NCI-H2029 treated with DMSO at 0.1 percent for 48 hours (cell line): ENCODE measurements at regions not wholly inside any gene's neighbourhood (a gene's known extent, or its start where the extent isn't known, plus 50 kb on each side); places are given as distances from the start of the nearest gene placed in this dataset.
"Not testable (repeated sequence)": the region's sequence is repeated elsewhere in the genome, so short reads cannot be mapped to it uniquely, and the experiment has no call there.

ENCODE experiments used
- DNase-seq: peaks from one replicate; lab custom pipeline; 2025; lab: John Stamatoyannopoulos, UW

GRCh38 chr2:19203866-19204265 is 154.6 kb downstream of the OSR1 start:
- no peak for DNase-seq

- no peak for DNase-seq
Measured at GRCh38 chr2:19201911-19202462, 156.4 kb downstream of the OSR1 start.

GRCh38 chr2:19198381-19198780 is 160.0 kb downstream of the OSR1 start:
- no peak for DNase-seq

DNA sequence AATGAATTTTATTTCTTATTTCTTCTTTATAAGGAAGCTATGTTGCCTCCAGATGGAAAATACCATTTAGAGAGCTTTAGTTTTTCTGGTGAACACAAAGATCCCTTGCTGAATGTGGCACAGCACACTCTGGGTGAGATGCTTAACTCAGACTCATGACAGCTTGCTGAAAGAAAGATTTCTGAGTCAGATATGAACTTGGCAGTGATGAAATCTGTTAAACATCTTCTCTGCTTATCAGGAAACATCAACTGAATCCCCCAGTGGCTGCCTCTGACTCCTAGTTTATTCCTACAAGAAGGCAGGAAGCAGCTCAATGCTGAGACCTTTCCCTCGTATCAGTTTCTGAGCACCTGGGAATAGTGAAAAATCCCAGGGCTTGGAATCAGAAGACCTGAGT is 162.8 kb downstream of the OSR1 start:
- DNase-seq: no peak

- no peak for DNase-seq
Measured at GRCh38 chr2:19189391-19189790, 169.0 kb downstream of the OSR1 start.

- no peak for DNase-seq
Measured at GRCh38 chr2:19187323-19188020, 171.0 kb downstream of the OSR1 start.

GRCh38 chr2:19185086-19185485 is 173.3 kb downstream of the OSR1 start:
- DNase-seq: no peak

DNA sequence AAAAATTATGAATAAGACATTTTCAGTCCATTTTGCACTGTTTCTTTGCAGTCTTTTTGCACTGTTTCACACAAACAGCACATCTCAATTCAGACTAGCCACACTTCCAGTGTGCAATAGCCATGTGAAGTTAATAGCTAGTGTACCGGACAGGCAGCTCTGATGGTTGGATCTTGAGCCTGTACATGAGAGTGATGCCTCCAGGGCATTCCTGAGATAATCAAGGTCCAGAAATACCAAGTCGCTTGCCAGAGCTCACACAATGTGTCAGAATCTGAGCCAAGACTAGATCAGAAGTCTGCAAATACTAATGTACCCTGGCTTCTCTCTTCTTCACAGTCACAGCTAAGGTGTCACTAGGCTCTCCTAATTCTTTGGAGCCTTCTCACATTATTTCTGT is 180.2 kb downstream of the OSR1 start:
- no peak for DNase-seq

DNA sequence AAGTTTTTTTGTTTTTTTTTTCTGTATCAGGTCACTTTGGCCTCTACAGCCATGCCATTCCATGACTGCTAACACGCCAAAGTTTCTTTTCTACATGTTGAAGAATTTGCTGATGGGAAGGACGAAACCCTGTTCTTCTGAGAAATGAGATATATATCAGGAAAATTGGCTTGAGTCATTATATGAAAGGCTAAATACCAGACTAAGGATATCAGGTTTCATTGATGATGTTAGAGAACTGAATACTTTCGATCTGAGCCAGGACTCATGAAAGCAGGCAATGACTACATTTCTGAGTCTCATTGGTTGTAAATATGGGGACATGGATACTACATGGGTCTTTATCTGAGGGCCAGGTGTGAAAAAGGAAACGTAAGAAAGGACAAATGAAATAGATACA is 181.4 kb downstream of the OSR1 start:
- DNase-seq: no peak

DNA sequence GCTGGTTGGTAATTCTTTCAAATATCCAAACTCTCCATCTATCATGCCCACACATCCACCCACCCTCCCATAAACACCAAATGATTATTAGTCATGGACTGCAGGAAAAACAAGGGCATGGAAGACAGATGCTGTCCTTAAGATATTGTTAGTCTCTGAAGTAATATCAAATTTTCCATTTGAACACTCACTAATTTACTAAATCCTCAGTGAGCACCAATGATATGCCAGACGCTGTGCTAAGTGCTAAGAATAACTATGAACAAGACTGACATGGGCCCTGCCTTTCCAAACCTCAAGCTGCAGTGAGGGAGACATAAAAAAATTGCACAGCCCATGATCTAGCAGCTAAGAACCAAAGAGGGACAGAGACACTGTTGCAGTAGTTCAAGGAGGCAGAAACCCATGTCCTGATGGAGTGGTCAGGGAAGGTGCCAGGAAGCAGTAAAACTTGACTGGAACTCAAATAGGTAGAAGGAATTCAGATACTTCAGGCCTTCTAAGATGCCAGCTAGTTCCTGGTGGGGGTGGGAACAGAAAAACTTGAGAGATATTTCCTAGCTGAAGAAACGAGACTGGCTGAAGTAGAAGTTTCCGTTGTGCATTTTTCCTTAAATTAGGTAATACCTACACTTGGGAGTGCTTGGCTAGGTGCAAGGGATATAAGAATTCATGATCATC is 182.1 kb downstream of the OSR1 start:
- DNase-seq: no peak

DNA sequence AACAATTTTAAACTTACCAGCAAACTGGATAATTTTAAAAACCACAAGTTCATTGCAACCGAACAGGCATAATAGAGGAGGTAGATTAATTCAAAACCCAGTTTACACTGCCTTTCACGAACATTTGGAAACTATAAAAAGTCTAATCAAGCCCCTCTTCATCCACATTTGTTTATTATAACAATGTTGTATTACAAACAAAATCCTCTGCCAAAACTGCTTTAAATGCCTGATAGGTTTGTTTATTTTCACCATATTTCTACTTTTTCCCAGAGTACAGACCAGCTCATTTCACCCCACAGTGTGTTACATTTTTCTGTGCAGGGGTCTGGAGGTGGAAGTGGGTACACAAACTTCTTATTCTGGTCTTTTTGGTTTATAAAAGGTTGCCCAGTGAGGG is 184.2 kb downstream of the OSR1 start:
- DNase-seq: no peak

DNA sequence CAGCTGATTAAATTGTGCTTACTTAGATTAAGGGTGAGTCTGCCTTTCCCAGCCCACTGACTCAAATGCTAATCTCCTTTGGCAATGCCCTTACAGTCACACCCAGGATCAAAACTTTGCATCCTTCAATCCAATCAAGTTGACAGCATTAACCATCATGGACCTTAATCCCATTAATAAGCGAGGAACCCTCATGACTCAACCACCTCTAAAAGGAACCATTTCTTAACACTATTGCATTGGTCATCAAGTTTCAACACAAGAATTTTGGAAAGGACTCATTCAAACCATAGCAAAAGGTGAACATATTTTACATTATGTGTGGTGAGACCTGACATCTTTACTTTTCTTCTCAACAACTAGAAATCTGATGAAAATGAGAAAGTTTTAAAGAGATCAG is 187.0 kb downstream of the OSR1 start:
- no peak for DNase-seq

DNA sequence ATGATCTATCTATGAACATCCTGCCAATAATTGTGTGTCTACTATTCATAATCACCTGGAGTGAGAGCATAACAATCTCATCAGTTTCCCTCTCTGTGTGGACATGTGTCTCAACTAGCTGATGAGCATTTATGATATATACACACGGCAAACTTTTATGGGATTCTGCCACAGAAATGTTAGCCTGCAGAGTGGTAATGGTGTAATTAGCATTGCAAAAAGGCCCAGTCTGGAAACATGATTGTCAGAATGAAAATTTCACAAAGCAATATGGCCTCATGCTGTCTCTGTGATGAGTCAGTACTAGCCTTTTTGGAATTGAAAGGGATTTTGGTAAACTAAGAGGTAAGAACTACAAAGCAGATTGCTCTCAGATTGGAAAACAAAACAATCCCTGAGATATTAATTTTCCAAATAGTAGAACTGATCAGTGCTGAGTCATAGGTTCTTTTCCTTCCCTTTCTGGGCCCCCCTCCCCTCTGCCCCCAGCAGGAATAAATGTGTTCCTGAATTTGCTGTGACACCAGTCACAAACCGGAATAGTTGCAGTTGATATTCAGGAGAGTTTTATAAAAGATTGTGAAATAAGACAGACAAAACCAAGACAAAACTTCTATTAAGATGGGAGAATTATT is 189.2 kb downstream of the OSR1 start:
- DNase-seq: no peak

DNA sequence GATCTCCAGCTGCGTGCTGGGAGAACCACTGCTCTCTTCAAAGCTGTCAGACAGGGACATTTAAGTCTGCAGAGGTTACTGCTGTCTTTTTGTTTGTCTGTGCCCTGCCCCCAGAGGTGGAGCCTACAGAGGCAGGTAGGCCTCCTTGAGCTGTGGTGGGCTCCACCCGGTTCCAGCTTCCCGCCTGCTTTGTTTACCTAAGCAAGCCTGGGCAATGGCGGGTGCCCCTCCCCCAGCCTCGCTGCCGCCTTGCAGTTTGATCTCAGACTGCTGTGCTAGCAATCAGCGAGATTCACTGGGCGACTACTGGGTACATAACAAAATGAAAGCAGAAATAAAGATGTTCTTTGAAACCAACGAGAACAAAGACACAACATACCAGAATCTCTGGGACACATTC is 194.3 kb downstream of the OSR1 start:
- not testable (repeated sequence) for DNase-seq

DNA sequence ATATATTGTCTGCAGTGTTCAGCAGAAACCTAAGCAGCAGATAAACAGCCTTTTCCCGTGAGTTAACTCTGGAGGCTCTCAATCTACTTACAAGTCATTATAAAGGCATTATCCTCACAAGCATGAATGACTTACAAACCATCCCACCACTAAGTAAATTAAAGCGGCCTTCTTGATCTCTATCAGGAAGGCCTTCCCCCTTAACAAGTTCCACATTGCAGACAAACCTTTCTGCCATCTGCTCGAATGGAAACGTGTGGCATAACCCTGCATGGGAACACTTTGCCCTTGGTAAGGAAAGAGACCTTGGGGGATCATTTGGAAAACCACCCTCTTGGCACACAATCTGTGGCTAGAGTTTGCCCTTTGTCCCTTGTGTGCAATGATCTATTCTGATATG is 199.5 kb downstream of the OSR1 start:
- DNase-seq: no peak

DNA sequence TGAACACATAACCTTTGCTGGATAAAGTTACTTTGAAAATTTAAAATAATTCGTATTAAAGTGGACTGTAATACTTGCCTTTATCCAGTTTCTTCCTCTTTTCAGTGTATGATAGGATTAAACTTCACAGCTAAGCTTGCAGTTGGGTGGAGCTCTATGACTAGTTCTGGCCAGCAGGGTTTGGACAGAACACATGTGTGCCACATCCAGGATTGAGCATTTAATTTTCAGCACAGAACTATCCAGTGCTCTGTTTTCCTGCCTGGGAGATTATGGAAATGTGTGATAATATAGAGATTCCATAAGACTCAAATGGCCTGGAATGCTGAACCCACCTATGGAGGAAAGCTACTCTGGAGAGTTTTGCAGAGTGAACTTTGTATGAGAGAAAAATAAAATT is 200.2 kb downstream of the OSR1 start:
- no peak for DNase-seq

DNA sequence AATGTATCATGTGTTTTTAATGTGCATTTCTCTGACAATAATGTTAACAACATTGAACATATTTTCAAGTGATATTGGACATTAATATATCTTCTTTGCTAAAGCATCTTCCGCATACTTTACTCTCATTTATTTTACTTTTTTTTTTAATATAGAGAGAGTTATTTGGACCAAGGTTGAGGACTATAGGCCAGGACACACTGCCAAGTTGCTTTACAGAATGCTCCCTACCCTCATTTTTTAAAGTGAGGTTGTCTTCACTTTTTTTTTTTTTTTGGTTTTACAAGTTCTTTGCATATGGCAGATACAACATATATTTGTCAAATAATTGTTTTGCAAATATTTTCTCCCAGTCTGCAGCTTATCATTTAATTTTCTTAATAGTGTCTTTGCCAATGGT is 201.8 kb downstream of the OSR1 start:
- no peak for DNase-seq

DNA sequence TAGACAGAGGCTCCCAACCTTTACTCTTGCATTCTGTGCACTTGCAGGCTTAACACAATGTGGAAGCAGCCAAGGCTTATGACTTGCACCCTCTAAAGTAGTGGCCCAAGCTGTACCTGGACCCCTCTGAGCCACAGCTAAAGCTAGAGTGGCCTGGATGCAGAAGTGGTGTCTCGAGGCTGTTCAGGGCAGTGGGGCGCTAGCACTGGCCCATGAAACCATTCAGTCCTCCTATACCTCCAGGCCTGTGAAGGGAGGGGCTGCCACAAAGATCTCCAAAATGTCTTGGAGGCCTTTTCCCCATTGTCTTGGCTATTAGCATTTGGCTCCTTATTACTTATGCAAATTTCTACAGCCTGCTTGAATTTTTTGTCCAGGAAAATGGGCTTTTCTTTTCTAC is 207.7 kb downstream of the OSR1 start:
- DNase-seq: no peak

- DNase-seq: no peak
Measured at GRCh38 chr2:19146867-19147266, 211.6 kb downstream of the OSR1 start.

DNA sequence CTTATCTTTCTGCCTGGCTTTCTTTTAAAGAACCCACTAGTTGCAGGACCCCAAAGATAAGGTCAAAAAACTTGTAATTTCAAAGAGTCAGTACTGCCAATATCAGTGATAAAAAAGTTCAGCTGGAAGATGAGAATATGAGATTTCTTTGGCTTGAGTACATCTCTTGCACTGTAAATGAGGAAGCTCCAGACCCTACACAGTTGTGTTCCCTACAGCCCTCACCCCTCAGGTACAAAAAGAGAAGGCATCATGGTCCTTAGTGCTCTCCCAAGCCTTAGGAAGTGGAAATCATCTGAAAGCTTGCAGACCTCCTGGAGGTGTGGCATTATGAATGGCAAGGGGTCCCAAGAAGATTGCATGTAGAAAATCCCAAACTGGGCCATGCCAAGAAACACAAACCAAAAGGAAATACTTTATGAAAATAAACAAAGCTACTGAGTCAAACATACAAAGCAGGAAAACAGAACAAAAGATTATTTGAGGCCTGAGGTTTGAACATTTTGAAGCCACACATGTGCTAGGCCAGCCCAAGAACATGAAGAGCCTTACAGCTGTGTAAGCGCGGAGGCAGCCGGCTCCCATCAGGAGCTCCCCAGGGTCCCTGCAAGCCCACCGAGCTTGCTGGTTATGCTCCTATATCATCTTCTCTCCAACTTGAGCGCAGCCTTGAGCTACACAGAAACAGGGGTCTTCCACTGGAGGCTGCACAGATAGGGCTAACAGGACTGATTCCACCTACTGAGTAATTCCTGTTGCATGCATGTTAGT is 217.0 kb downstream of the OSR1 start:
- no peak for DNase-seq

GRCh38 chr2:19140463-19141208 is 217.8 kb downstream of the OSR1 start:
- DNase-seq: peak; percentile 86

- DNase-seq: no peak
Measured at GRCh38 chr2:19139386-19139785, 219.0 kb downstream of the OSR1 start.
